Activated naive CD8-positive, alpha-beta T cell treated with anti-CD3 and anti-CD28 coated beads, Interleukin-2, amount 50 U/mL, for 24 hours (primary cell): ENCODE measurements at regions not wholly inside any gene's neighbourhood (a gene's known extent, or its start where the extent isn't known, plus 50 kb on each side); places are given as distances from the start of the nearest gene placed in this dataset.
A peak's percentile ranks its signal among the peaks of the same experiment; 100 is the strongest.

ENCODE experiments used
- ATAC-seq: fragments of 150-1000 bp; cut with Tn5 transposase; one replicate; pipeline ENCODE4 v1.10.0; 2021
- DNase-seq: peaks from one replicate; pipeline ENCODE4 v3.0.0; 2021
- H3K27ac Mint-ChIP-seq: one replicate; pipeline ENCODE4 v1.8.0; 2021; ENCODE audit warnings: mild to moderate bottlenecking, mixed read lengths
- H3K27me3 Mint-ChIP-seq: one replicate; pipeline ENCODE4 v1.8.0; 2021; ENCODE audit warnings: mixed read lengths
- H3K36me3 Mint-ChIP-seq: one replicate; pipeline ENCODE4 v1.8.0; 2021; ENCODE audit warnings: low read depth, mixed read lengths
- H3K4me1 Mint-ChIP-seq: one replicate; pipeline ENCODE4 v1.8.0; 2021; ENCODE audit warnings: mixed read lengths
- H3K4me3 Mint-ChIP-seq: one replicate; pipeline ENCODE4 v1.8.0; 2021; ENCODE audit warnings: mild to moderate bottlenecking, moderate library complexity, mixed read lengths
- H3K9me3 Mint-ChIP-seq: one replicate; pipeline ENCODE4 v1.8.0; 2021; ENCODE audit warnings: mixed read lengths

DNA sequence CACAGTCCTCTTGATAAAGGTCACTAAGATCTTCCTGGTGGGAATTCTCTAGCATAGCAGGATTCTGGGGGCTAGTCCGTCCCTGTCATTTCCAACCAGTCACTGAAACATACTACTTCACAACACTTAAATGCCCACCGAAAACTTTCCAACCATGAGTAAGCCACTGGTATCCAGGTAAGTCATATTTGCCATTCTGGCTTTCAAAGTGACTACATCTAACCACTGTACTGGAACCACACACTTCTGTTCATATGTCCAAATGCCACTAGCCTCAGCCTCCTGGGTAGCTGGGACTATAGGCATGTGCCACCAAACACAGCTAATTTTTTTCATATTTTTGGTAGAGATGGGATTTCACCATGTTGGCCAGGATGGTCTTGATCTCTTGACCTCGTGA, 64.3 kb upstream of the VANGL1 start:
- no peak for DNase-seq
- peaks cover 6% of the 10 kb centered on the region for H3K36me3 Mint-ChIP-seq
- ATAC-seq = peak; percentile 69
- H3K4me1 Mint-ChIP-seq = peaks cover 3% of the 10 kb centered on the region
- H3K27me3 Mint-ChIP-seq = peaks cover 7% of the 10 kb centered on the region
- H3K27ac Mint-ChIP-seq = peak overlapping the region; percentile 48
- peaks cover 20% of the 10 kb centered on the region for H3K9me3 Mint-ChIP-seq
- H3K4me3 Mint-ChIP-seq = no peak overlapping the region

- DNase-seq (no peak), ATAC-seq (no peak)
- Mint-ChIP-seq H3K9me3 (peaks cover 22% of the 10 kb centered on the region), H3K4me1 (peaks cover 3% of the 10 kb centered on the region), H3K27ac (no peak overlapping the region), H3K36me3 (peaks cover 6% of the 10 kb centered on the region), H3K27me3 (no peaks in the 10 kb centered on the region), H3K4me3 (no peak overlapping the region)
These were observed 66.1 kb upstream of the VANGL1 start for GRCh38 chr1:115575661-115576060.

DNA sequence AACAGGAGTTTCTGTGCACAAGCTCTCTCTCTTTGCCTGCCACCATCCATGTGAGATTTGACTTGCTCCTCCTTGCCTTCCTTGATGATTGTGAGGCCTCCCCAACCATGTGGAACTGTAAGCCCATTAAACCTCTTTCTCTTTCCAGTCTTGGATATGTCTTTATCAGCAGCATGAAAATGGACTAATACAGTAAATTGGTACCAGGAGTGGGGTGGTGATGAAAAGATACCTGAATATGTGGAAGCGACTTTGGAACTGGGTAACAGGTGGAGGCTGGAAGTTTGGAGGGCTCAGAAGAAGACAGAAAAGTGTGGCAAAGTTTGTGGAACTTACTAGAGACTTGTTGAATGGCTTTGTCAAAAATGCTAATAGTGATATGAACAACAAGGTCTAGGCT, 69.1 kb upstream of the VANGL1 start:
- Mint-ChIP-seq H3K27ac (no peak overlapping the region), H3K4me1 (peaks cover 3% of the 10 kb centered on the region), H3K4me3 (no peak overlapping the region), H3K27me3 (peaks cover 6% of the 10 kb centered on the region), H3K9me3 (peaks cover 29% of the 10 kb centered on the region), H3K36me3 (peaks cover 6% of the 10 kb centered on the region)
- no peak for ATAC-seq
- no peak for DNase-seq

- DNase-seq = no peak
- Mint-ChIP-seq H3K9me3 (peaks cover 24% of the 10 kb centered on the region), H3K4me1 (no peaks in the 10 kb centered on the region), H3K27me3 (peaks cover 21% of the 10 kb centered on the region), H3K4me3 (no peak overlapping the region), H3K36me3 (no peaks in the 10 kb centered on the region), H3K27ac (no peak overlapping the region)
- ATAC-seq = no peak
These were observed 74.3 kb upstream of the VANGL1 start for GRCh38 chr1:115567431-115567830.

GRCh38 chr1:115565791-115566190, 76.0 kb upstream of the VANGL1 start:
- DNase-seq (no peak), ATAC-seq (no peak)
- Mint-ChIP-seq H3K27ac (no peak overlapping the region), H3K27me3 (peaks cover 27% of the 10 kb centered on the region), H3K4me1 (no peaks in the 10 kb centered on the region), H3K4me3 (no peak overlapping the region), H3K36me3 (no peaks in the 10 kb centered on the region), H3K9me3 (peaks cover 23% of the 10 kb centered on the region)

DNA sequence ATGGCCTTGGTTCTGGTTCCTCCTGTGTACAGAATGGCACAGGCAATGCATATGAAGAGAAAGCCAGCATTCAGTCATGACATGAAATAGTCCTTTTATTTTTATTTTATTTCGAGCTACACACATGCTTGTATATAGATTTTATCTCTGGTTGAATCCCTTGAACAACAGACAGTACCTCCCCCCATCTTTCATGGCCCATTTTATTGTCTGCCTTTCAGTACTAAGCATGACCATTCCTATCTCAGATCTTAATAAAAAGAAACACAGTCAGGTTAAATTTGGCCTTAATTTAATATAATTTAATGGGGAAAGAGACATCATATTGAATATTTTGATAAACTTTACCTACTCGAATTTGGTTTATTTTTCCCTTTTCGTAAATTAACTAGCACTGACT, 76.4 kb upstream of the VANGL1 start:
- DNase-seq (no peak), ATAC-seq (no peak)
- Mint-ChIP-seq H3K4me3 (no peak overlapping the region), H3K27me3 (peaks cover 27% of the 10 kb centered on the region), H3K4me1 (no peaks in the 10 kb centered on the region), H3K9me3 (peaks cover 23% of the 10 kb centered on the region), H3K36me3 (no peaks in the 10 kb centered on the region), H3K27ac (no peak overlapping the region)

- Mint-ChIP-seq H3K9me3 (peaks cover 23% of the 10 kb centered on the region), H3K4me1 (no peaks in the 10 kb centered on the region), H3K27me3 (peaks cover 27% of the 10 kb centered on the region), H3K36me3 (no peaks in the 10 kb centered on the region), H3K27ac (no peak overlapping the region), H3K4me3 (no peak overlapping the region)
- no peak for ATAC-seq
- DNase-seq = no peak
These were observed 77.6 kb upstream of the VANGL1 start for GRCh38 chr1:115564201-115564600.

GRCh38 chr1:115560027-115560426, 81.7 kb upstream of the VANGL1 start:
- DNase-seq = no peak
- H3K27ac Mint-ChIP-seq = no peak overlapping the region
- H3K4me1 Mint-ChIP-seq = no peaks in the 10 kb centered on the region
- H3K4me3 Mint-ChIP-seq = no peak overlapping the region
- ATAC-seq = no peak
- H3K27me3 Mint-ChIP-seq = peaks cover 17% of the 10 kb centered on the region
- H3K36me3 Mint-ChIP-seq = no peaks in the 10 kb centered on the region
- peaks cover 3% of the 10 kb centered on the region for H3K9me3 Mint-ChIP-seq

GRCh38 chr1:115558275-115558674, 83.5 kb upstream of the VANGL1 start:
- Mint-ChIP-seq H3K4me1 (no peaks in the 10 kb centered on the region), H3K27me3 (peaks cover 14% of the 10 kb centered on the region), H3K4me3 (no peak overlapping the region), H3K9me3 (no peaks in the 10 kb centered on the region), H3K27ac (no peak overlapping the region), H3K36me3 (no peaks in the 10 kb centered on the region)
- ATAC-seq (no peak), DNase-seq (no peak)

GRCh38 chr1:115557715-115558114, 84.1 kb upstream of the VANGL1 start:
- Mint-ChIP-seq H3K4me3 (no peak overlapping the region), H3K9me3 (no peaks in the 10 kb centered on the region), H3K27me3 (peaks cover 13% of the 10 kb centered on the region), H3K27ac (no peak overlapping the region), H3K36me3 (no peaks in the 10 kb centered on the region), H3K4me1 (no peaks in the 10 kb centered on the region)
- DNase-seq (no peak), ATAC-seq (no peak)

DNA sequence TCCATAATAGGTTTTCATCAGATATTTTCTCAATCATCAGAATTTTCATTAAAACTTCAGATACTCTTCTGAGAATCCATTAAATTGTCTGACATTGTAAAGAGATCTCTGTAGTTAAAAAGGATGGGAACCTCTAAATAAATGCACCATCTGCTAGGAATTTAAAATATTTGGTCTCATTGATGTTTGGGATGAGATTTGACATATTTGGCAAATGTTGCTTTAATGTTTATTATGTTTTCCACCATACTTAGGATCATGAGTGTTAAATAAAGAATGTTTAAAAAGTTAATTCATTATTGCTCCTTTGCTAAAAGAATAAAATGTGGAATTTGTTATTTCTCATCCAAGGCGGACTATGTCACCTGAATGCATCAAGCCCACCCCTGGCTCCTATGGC, 85.5 kb upstream of the VANGL1 start:
- no peak overlapping the region for H3K4me3 Mint-ChIP-seq
- DNase-seq (no peak), ATAC-seq (no peak)
- H3K36me3 Mint-ChIP-seq = no peaks in the 10 kb centered on the region
- no peaks in the 10 kb centered on the region for H3K9me3 Mint-ChIP-seq
- no peaks in the 10 kb centered on the region for H3K4me1 Mint-ChIP-seq
- peaks cover 11% of the 10 kb centered on the region for H3K27me3 Mint-ChIP-seq
- H3K27ac Mint-ChIP-seq = no peak overlapping the region

GRCh38 chr1:115555446-115555845, 86.3 kb upstream of the VANGL1 start:
- Mint-ChIP-seq H3K4me3 (no peak overlapping the region), H3K27me3 (peaks cover 10% of the 10 kb centered on the region), H3K27ac (no peak overlapping the region), H3K36me3 (no peaks in the 10 kb centered on the region), H3K9me3 (no peaks in the 10 kb centered on the region), H3K4me1 (no peaks in the 10 kb centered on the region)
- no peak for ATAC-seq
- DNase-seq = no peak

GRCh38 chr1:115547696-115548095, 94.1 kb upstream of the VANGL1 start:
- Mint-ChIP-seq H3K36me3 (no peaks in the 10 kb centered on the region), H3K4me3 (no peak overlapping the region), H3K4me1 (peaks cover 3% of the 10 kb centered on the region)

GRCh38 chr1:115546846-115547245, 94.9 kb upstream of the VANGL1 start:
- H3K4me3 Mint-ChIP-seq = no peak overlapping the region
- H3K27me3 Mint-ChIP-seq = no peaks in the 10 kb centered on the region
- ATAC-seq = no peak
- no peaks in the 10 kb centered on the region for H3K9me3 Mint-ChIP-seq
- no peak overlapping the region for H3K27ac Mint-ChIP-seq
- peaks cover 3% of the 10 kb centered on the region for H3K4me1 Mint-ChIP-seq
- no peak for DNase-seq
- H3K36me3 Mint-ChIP-seq = no peaks in the 10 kb centered on the region

More at GRCh38 chr1:115547696-115548095, 94.1 kb upstream of the VANGL1 start:
- H3K9me3 Mint-ChIP-seq = no peaks in the 10 kb centered on the region
- no peak overlapping the region for H3K27ac Mint-ChIP-seq
- ATAC-seq = no peak
- H3K27me3 Mint-ChIP-seq = peaks cover 4% of the 10 kb centered on the region
- DNase-seq = no peak

DNA sequence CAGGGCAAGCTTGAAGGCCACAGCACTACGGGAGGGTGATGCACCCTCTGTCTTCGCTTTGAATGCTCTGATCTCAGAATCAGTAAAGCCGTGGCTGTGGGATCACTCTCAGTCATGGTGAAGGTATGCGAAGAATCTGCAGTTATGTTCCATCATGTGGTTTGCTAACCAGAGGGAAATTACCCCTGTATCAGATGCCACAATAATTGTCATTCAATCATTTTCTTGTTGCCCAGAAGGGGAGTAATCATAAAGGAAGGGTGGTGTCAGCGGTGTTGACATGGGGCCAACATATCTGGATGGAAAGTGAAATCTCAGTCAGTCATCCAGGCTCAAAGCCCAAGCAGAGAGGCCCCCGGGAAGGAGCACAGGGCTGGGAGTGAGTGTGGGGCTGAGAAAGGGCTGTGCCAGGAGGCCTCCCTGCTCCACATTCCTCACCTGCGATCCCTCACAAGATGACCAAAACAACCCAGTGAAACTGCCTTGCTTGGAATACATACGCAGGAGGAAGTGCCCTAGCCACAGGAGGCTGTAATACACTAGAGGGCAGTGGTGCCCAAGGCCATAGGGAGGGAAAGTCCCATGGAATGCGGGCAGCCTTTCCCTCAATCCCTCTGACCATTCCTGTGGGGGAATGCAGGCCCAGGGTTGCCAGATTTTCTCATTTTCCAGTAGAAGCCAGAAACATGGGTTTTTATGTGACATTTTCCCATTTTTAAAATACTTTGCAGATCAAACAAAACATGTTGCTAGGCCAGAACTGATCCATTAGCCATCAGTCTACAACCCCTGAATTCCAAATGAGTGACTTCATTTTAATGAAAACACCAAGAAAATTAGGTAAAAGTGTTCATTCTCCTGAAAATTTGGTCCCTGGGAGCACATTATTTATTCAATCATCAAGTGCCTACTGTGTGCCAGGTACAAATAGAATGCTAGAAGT, 95.7 kb upstream of the VANGL1 start:
- no peaks in the 10 kb centered on the region for H3K36me3 Mint-ChIP-seq
- H3K9me3 Mint-ChIP-seq = no peaks in the 10 kb centered on the region
- ATAC-seq (peak; percentile 80), DNase-seq (no peak)
- peaks cover 3% of the 10 kb centered on the region for H3K4me1 Mint-ChIP-seq
- no peak overlapping the region for H3K27ac Mint-ChIP-seq
- H3K27me3 Mint-ChIP-seq = no peaks in the 10 kb centered on the region
- H3K4me3 Mint-ChIP-seq = no peak overlapping the region
